ENCODE measurements at regions not wholly inside any gene's neighbourhood (a gene's known extent, or its start where the extent isn't known, plus 50 kb on each side); places are given as distances from the start of the nearest gene placed in this dataset.
A peak's percentile ranks its signal among the peaks of the same experiment; 100 is the strongest.

- TF ChIP-seq PRDM4 (CRISPR knock-in tag; IDR thresholded peaks at IDR 0.05; ENCODE audit: borderline replicate concordance) (no peak), SATB2 (CRISPR knock-in tag; IDR thresholded peaks at IDR 0.05) (no peak), TOE1 (CRISPR knock-in tag; IDR thresholded peaks at IDR 0.05) (no peak), ZBTB34 (CRISPR knock-in tag; IDR thresholded peaks at IDR 0.05) (no peak), ZHX2 (IDR thresholded peaks at IDR 0.05; ENCODE audit: low read depth) (no peak), ZHX2 (CRISPR knock-in tag; IDR thresholded peaks at IDR 0.05; ENCODE audit: borderline replicate concordance) (no peak), ZFP1 (CRISPR knock-in tag; IDR thresholded peaks at IDR 0.05) (0 out of 2 replicates have a peak, but pooled peaks have one; percentile 32), FOXP1 (IDR thresholded peaks at IDR 0.05) (peak; percentile 69; the same call in 1 of the 2 replicates), FOXP1 (CRISPR knock-in tag; IDR thresholded peaks at IDR 0.05) (peak; percentile 96), NFE2 (CRISPR knock-in tag; IDR thresholded peaks at IDR 0.05) (no peak), FOSL2 (CRISPR knock-in tag; IDR thresholded peaks at IDR 0.05) (peak; percentile 65), CREM (IDR thresholded peaks at IDR 0.05) (peak; percentile 59), CREM (CRISPR knock-in tag; IDR thresholded peaks at IDR 0.05) (no peak), AHDC1 (CRISPR knock-in tag; IDR thresholded peaks at IDR 0.05; ENCODE audit: borderline replicate concordance) (peak; percentile 80; the same call in 1 of the 2 replicates), ATAD3A (CRISPR knock-in tag; IDR thresholded peaks at IDR 0.05) (no peak), GATA4 (IDR thresholded peaks at IDR 0.05; ENCODE audit: borderline replicate concordance, low read depth) (no peak), ZNF629 (CRISPR knock-in tag; conservative IDR thresholded peaks at IDR 0.05) (no peak)
These were observed 257.6 kb upstream of the STT3B start (continued) for GRCh38 chr3:31275038-31275572.

All from HepG2 (cell line).